ENCODE measurements at regions not wholly inside any gene's neighbourhood (a gene's known extent, or its start where the extent isn't known, plus 50 kb on each side); places are given as distances from the start of the nearest gene placed in this dataset.

GRCh38 chr1:192261476-192261875 lies 55.3 kb upstream of the RGS21 start:
- CTCF ChIA-PET, result no interaction called here
- no peak overlapping the region for H3K4me3 ChIP-seq (ENCODE audit: low read length)
- no peaks in the 10 kb centered on the region for H3K27me3 ChIP-seq (ENCODE audit: low read length)
- no peak overlapping the region for H3K27ac ChIP-seq (ENCODE audit: low read length)
- H2AFZ ChIP-seq (ENCODE audit: low read length), result no peak overlapping the region
- 0 out of 2 replicates have a peak, but pooled peaks cover 4% of the 10 kb centered on the region for H3K4me1 ChIP-seq (ENCODE audit: insufficient read depth, low read length)
- DNase-seq (no peak), ATAC-seq (no peak)
- TF ChIP-seq EZH2 (IDR thresholded peaks at IDR 0.05; ENCODE audit: low read length, unreplicated experiment) (no peak), EZH2phosphoT487 (IDR thresholded peaks at IDR 0.05; ENCODE audit: borderline replicate concordance, low read length) (no peak), CTCF (conservative IDR thresholded peaks at IDR 0.05; ENCODE audit: low read depth, low read length) (no peak)
- H3K36me3 ChIP-seq (ENCODE audit: low read depth, low read length), result no peaks in the 10 kb centered on the region
- no peak overlapping the region for H3K4me2 ChIP-seq (ENCODE audit: low read length)
- no TSS peak for BruUV-seq (replicated peaks)
- no peaks in the 10 kb centered on the region for H3K9me2 ChIP-seq (replicated peaks; ENCODE audit: low read length)
- no peak overlapping the region for H3K9ac ChIP-seq (ENCODE audit: low read length)
- intact Hi-C loops (cut with micrococcal nuclease), result no loop called here
- H3K9me3 ChIP-seq (ENCODE audit: low read length), result no peaks in the 10 kb centered on the region
- no peaks in the 10 kb centered on the region for H4K20me1 ChIP-seq (ENCODE audit: low read length)
- POLR2A ChIA-PET (ENCODE audit: unreplicated experiment), result no interaction called here
- H3F3A ChIP-seq (ENCODE audit: low read length, unreplicated experiment), result no peaks in the 10 kb centered on the region
- H3K79me2 ChIP-seq (ENCODE audit: low read length), result no peaks in the 10 kb centered on the region

- BruUV-seq (replicated peaks), result no TSS peak
- Histone ChIP-seq H3F3A (ENCODE audit: low read length, unreplicated experiment) (no peaks in the 10 kb centered on the region), H3K4me3 (ENCODE audit: low read length) (no peak overlapping the region), H3K4me2 (ENCODE audit: low read length) (no peak overlapping the region), H3K4me1 (ENCODE audit: insufficient read depth, low read length) (0 out of 2 replicates have a peak, but pooled peaks cover 4% of the 10 kb centered on the region), H3K9me2 (replicated peaks; ENCODE audit: low read length) (no peaks in the 10 kb centered on the region), H3K79me2 (ENCODE audit: low read length) (no peaks in the 10 kb centered on the region), H3K9me3 (ENCODE audit: low read length) (no peaks in the 10 kb centered on the region), H2AFZ (ENCODE audit: low read length) (no peak overlapping the region), H3K27ac (ENCODE audit: low read length) (no peak overlapping the region), H4K20me1 (ENCODE audit: low read length) (no peaks in the 10 kb centered on the region), H3K36me3 (ENCODE audit: low read depth, low read length) (no peaks in the 10 kb centered on the region), H3K27me3 (ENCODE audit: low read length) (no peaks in the 10 kb centered on the region), H3K9ac (ENCODE audit: low read length) (no peak overlapping the region)
- ChIA-PET POLR2A (ENCODE audit: unreplicated experiment) (no interaction called here), CTCF (no interaction called here)
- ATAC-seq (no peak), DNase-seq (no peak)
- intact Hi-C loops (cut with micrococcal nuclease), result no loop called here
- TF ChIP-seq CTCF (conservative IDR thresholded peaks at IDR 0.05; ENCODE audit: low read depth, low read length) (no peak), EZH2 (IDR thresholded peaks at IDR 0.05; ENCODE audit: low read length, unreplicated experiment) (no peak), EZH2phosphoT487 (IDR thresholded peaks at IDR 0.05; ENCODE audit: borderline replicate concordance, low read length) (no peak)
These were observed 53.4 kb upstream of the RGS21 start for GRCh38 chr1:192263436-192263835.

GRCh38 chr1:192265516-192266173 lies 51.1 kb upstream of the RGS21 start:
- Histone ChIP-seq H3K4me3 (ENCODE audit: low read length) (no peak overlapping the region), H3K4me2 (ENCODE audit: low read length) (no peak overlapping the region), H3K36me3 (ENCODE audit: low read depth, low read length) (no peaks in the 10 kb centered on the region), H3K9me2 (replicated peaks; ENCODE audit: low read length) (no peaks in the 10 kb centered on the region), H3K27me3 (ENCODE audit: low read length) (no peaks in the 10 kb centered on the region), H4K20me1 (ENCODE audit: low read length) (no peaks in the 10 kb centered on the region), H3K9ac (ENCODE audit: low read length) (no peak overlapping the region), H2AFZ (ENCODE audit: low read length) (no peak overlapping the region), H3K4me1 (ENCODE audit: insufficient read depth, low read length) (0 out of 2 replicates have a peak, but pooled peaks cover 4% of the 10 kb centered on the region), H3F3A (ENCODE audit: low read length, unreplicated experiment) (no peaks in the 10 kb centered on the region), H3K27ac (ENCODE audit: low read length) (no peak overlapping the region), H3K9me3 (ENCODE audit: low read length) (no peaks in the 10 kb centered on the region), H3K79me2 (ENCODE audit: low read length) (no peaks in the 10 kb centered on the region)
- DNase-seq, result no peak
- ChIA-PET POLR2A (ENCODE audit: unreplicated experiment) (no interaction called here), CTCF (no interaction called here)
- no peak for ATAC-seq
- intact Hi-C loops (cut with micrococcal nuclease), result no loop called here
- no peak for TF ChIP-seq EZH2phosphoT487 (IDR thresholded peaks at IDR 0.05; ENCODE audit: borderline replicate concordance, low read length)
- no TSS peak for BruUV-seq (replicated peaks)

All from PC-3 (cell line).